ENCODE measurements at regions not wholly inside any gene's neighbourhood (a gene's known extent, or its start where the extent isn't known, plus 50 kb on each side); places are given as distances from the start of the nearest gene placed in this dataset.

- TF ChIP-seq CTCF (IDR thresholded peaks at IDR 0.05) (no peak), REST (IDR thresholded peaks at IDR 0.05; ENCODE audit: insufficient read depth in 1 of 2, low read depth in 2 of 2, low read length in 1 of 2) (no peak), POLR2AphosphoS5 (IDR thresholded peaks at IDR 0.05; ENCODE audit: low read depth, low read length) (no peak), TCF7L2 (IDR thresholded peaks at IDR 0.05; ENCODE audit: low read depth, low read length) (no peak)
Measured at GRCh38 chr13:99439850-99440604, 61.2 kb upstream of the TM9SF2 start.

Data from Panc1 (cell line).